Peyer's patch (tissue), 4 donors: ENCODE measurements at regions not wholly inside any gene's neighbourhood (a gene's known extent, or its start where the extent isn't known, plus 50 kb on each side); places are given as distances from the start of the nearest gene placed in this dataset.

Experiments used
- DNase-seq, 3 donors: peaks; one replicate each; pipeline ENCODE4 v3.0.0-alpha.2; 2017 to 2019
- H3K27ac ChIP-seq, 4 donors: fragments of 200-600 bp; sonication (generic); one replicate each; pipeline ENCODE4 v1.5.1; 2016 to 2019
- H3K27me3 ChIP-seq, 2 donors: fragments of 200-600 bp; sonication (generic); one replicate each; pipeline ENCODE4 v1.5.1; 2019
- H3K36me3 ChIP-seq, 3 donors: fragments of 200-600 bp; sonication (generic); one replicate each; pipeline ENCODE4 v1.5.1; 2016 to 2019
- H3K4me1 ChIP-seq, 4 donors: fragments of 200-600 bp; sonication (generic); one replicate each; pipeline ENCODE4 v1.5.1; 2016 to 2019
- H3K4me3 ChIP-seq, 4 donors: fragments of 200-600 bp; sonication (generic); 1 replicate in 3 of 4; 2 replicates in 1 of 4; pipeline ENCODE4 v1.5.1; 2016 to 2019; ENCODE audit warnings: mild to moderate bottlenecking in 1 of 4
- H3K9me3 ChIP-seq, 4 donors: fragments of 200-600 bp; sonication (generic); one replicate each; pipeline ENCODE4 v1.5.1; 2016 to 2019; ENCODE audit warnings: mild to moderate bottlenecking in 1 of 4
- POLR2A ChIP-seq, 2 donors: fragments of 450-650 bp; IDR thresholded peaks; one replicate each; pipeline ENCODE4 v1.5.1; 2017; ENCODE audit warnings: antibody characterized with exemption in 2 of 2, mild to moderate bottlenecking in 2 of 2, moderate library complexity in 2 of 2
- TF ChIP-seq, protein P1 (sequence below), 6 experiments: fragments of 450-650 bp in 4 of 6; fragments of 200-600 bp in 2 of 6; sonication (generic) in 1 of 6; IDR thresholded peaks; one replicate each; pipeline ENCODE4 v1.5.1; 2017 to 2019; ENCODE audit warnings: antibody characterized with exemption in 6 of 6, mild to moderate bottlenecking in 3 of 6, moderate library complexity in 1 of 6

GRCh38 chr4:14254926-14255325 lies 627.4 kb upstream of the BOD1L1 start:
- no peak overlapping the region for H3K4me3 ChIP-seq
- no peak for DNase-seq
- no peaks in the 10 kb centered on the region for H3K4me1 ChIP-seq
- H3K36me3 ChIP-seq = no peaks in the 10 kb centered on the region
- H3K9me3 ChIP-seq = no peaks in the 10 kb centered on the region
- no peak overlapping the region for H3K27ac ChIP-seq
- H3K27me3 ChIP-seq = no peaks in the 10 kb centered on the region
- TF ChIP-seq, protein P1, sequence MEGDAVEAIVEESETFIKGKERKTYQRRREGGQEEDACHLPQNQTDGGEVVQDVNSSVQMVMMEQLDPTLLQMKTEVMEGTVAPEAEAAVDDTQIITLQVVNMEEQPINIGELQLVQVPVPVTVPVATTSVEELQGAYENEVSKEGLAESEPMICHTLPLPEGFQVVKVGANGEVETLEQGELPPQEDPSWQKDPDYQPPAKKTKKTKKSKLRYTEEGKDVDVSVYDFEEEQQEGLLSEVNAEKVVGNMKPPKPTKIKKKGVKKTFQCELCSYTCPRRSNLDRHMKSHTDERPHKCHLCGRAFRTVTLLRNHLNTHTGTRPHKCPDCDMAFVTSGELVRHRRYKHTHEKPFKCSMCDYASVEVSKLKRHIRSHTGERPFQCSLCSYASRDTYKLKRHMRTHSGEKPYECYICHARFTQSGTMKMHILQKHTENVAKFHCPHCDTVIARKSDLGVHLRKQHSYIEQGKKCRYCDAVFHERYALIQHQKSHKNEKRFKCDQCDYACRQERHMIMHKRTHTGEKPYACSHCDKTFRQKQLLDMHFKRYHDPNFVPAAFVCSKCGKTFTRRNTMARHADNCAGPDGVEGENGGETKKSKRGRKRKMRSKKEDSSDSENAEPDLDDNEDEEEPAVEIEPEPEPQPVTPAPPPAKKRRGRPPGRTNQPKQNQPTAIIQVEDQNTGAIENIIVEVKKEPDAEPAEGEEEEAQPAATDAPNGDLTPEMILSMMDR (IDR thresholded peaks at IDR 0.05) = no peak
- TF ChIP-seq POLR2A (IDR thresholded peaks at IDR 0.05) = no peak

DNA sequence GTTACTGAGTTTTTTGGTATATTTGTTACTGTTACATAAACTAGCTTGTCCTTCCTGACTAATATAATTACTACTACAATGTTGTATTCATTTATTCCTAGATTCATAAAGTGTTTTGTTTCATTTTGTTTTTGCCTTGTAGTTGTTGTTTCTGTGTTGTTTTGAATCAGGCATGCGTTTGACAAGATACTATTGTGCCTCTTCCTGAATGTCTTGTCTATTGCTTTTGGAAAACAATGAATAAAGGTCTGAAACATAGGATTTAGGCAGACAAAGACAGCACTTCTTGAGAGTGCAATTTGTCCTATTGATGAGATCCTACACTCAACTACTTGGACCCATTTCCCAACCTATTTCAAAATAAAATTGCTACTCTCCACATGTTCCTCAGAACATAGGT lies 630.4 kb upstream of the BOD1L1 start:
- TF ChIP-seq POLR2A (IDR thresholded peaks at IDR 0.05) = no peak
- TF ChIP-seq, protein P1 (IDR thresholded peaks at IDR 0.05) = no peak
- H3K9me3 ChIP-seq = no peaks in the 10 kb centered on the region
- H3K4me3 ChIP-seq = no peak overlapping the region
- no peak overlapping the region for H3K27ac ChIP-seq
- no peaks in the 10 kb centered on the region for H3K36me3 ChIP-seq
- H3K27me3 ChIP-seq = no peaks in the 10 kb centered on the region
- DNase-seq = no peak
- no peaks in the 10 kb centered on the region for H3K4me1 ChIP-seq

GRCh38 chr4:14259936-14260335 lies 632.4 kb upstream of the BOD1L1 start:
- Histone ChIP-seq H3K9me3 (no peaks in the 10 kb centered on the region), H3K4me3 (no peak overlapping the region), H3K27me3 (no peaks in the 10 kb centered on the region), H3K4me1 (no peaks in the 10 kb centered on the region), H3K36me3 (no peaks in the 10 kb centered on the region), H3K27ac (no peak overlapping the region)
- no peak for DNase-seq
- no peak for TF ChIP-seq POLR2A (IDR thresholded peaks at IDR 0.05)
- TF ChIP-seq, protein P1 (IDR thresholded peaks at IDR 0.05) = no peak

GRCh38 chr4:14260591-14260990 lies 633.1 kb upstream of the BOD1L1 start:
- no peak overlapping the region for H3K27ac ChIP-seq
- H3K4me3 ChIP-seq = no peak overlapping the region
- H3K27me3 ChIP-seq = no peaks in the 10 kb centered on the region
- DNase-seq = no peak
- no peaks in the 10 kb centered on the region for H3K4me1 ChIP-seq
- no peaks in the 10 kb centered on the region for H3K9me3 ChIP-seq
- H3K36me3 ChIP-seq = no peaks in the 10 kb centered on the region
- no peak for TF ChIP-seq POLR2A (IDR thresholded peaks at IDR 0.05)
- TF ChIP-seq, protein P1 (IDR thresholded peaks at IDR 0.05) = no peak

DNA sequence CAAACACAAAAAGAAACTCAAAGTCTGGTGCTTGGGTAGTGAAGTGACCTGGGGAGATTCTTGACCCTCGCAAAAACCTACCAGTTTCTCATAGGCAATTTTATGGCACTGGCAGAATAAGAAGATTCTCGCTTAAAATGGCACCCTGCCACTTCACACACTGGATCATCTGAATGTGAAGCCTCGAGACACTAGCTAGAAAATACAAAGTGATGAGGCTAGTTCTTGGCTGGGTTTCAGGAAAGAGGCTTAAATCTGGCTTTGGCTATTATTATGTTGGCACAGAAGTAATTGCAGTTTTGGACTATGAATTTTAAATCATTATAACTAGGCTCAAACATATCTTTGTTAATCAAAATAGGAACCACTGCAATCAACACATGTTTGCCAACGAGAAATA lies 634.7 kb upstream of the BOD1L1 start:
- no peaks in the 10 kb centered on the region for H3K9me3 ChIP-seq
- no peak overlapping the region for H3K27ac ChIP-seq
- no peak overlapping the region for H3K4me3 ChIP-seq
- H3K36me3 ChIP-seq = no peaks in the 10 kb centered on the region
- no peak for DNase-seq
- H3K27me3 ChIP-seq = no peaks in the 10 kb centered on the region
- no peaks in the 10 kb centered on the region for H3K4me1 ChIP-seq
- no peak for TF ChIP-seq POLR2A (IDR thresholded peaks at IDR 0.05)
- TF ChIP-seq, protein P1 (IDR thresholded peaks at IDR 0.05) = no peak

- no peak overlapping the region for H3K27ac ChIP-seq
- H3K4me3 ChIP-seq = no peak overlapping the region
- no peak for DNase-seq
- H3K36me3 ChIP-seq = no peaks in the 10 kb centered on the region
- no peak for TF ChIP-seq POLR2A (IDR thresholded peaks at IDR 0.05)
- TF ChIP-seq, protein P1 (IDR thresholded peaks at IDR 0.05) = no peak
- H3K27me3 ChIP-seq = no peaks in the 10 kb centered on the region
- H3K4me1 ChIP-seq = no peaks in the 10 kb centered on the region
- no peaks in the 10 kb centered on the region for H3K9me3 ChIP-seq
Observed at GRCh38 chr4:14264437-14264836, 636.9 kb upstream of the BOD1L1 start.
